ENCODE measurements at regions not wholly inside any gene's neighbourhood (a gene's known extent, or its start where the extent isn't known, plus 50 kb on each side); places are given as distances from the start of the nearest gene placed in this dataset.
A peak's percentile ranks its signal among the peaks of the same experiment; 100 is the strongest.

GRCh38 chr20:12925863-12926793, 82.6 kb upstream of the SPTLC3 start:
- Histone ChIP-seq H3K9me3 (ENCODE audit: low read length) (no peaks in the 10 kb centered on the region), H3K27me3 (ENCODE audit: low read length) (no peaks in the 10 kb centered on the region), H3K27ac (ENCODE audit: low read length) (no peak overlapping the region), H3K36me3 (ENCODE audit: low read depth, low read length) (no peaks in the 10 kb centered on the region), H3K79me2 (ENCODE audit: low read length) (no peaks in the 10 kb centered on the region), H3K4me2 (ENCODE audit: low read length) (peak overlapping the region; percentile 64; the same call in 1 of the 2 replicates), H3K4me3 (ENCODE audit: low read length) (no peak overlapping the region), H3K9me2 (replicated peaks; ENCODE audit: low read length) (no peaks in the 10 kb centered on the region), H3K9ac (ENCODE audit: low read length) (0 out of 2 replicates have a peak overlapping the region, but pooled peaks have one; percentile 15), H4K20me1 (ENCODE audit: low read length) (no peaks in the 10 kb centered on the region), H2AFZ (ENCODE audit: low read length) (no peak overlapping the region), H3K4me1 (ENCODE audit: insufficient read depth, low read length) (peaks cover 54% of the 10 kb centered on the region), H3F3A (ENCODE audit: low read length, unreplicated experiment) (peaks cover 16% of the 10 kb centered on the region)
- BruUV-seq (replicated peaks): no TSS peak
- TF ChIP-seq, protein P1, sequence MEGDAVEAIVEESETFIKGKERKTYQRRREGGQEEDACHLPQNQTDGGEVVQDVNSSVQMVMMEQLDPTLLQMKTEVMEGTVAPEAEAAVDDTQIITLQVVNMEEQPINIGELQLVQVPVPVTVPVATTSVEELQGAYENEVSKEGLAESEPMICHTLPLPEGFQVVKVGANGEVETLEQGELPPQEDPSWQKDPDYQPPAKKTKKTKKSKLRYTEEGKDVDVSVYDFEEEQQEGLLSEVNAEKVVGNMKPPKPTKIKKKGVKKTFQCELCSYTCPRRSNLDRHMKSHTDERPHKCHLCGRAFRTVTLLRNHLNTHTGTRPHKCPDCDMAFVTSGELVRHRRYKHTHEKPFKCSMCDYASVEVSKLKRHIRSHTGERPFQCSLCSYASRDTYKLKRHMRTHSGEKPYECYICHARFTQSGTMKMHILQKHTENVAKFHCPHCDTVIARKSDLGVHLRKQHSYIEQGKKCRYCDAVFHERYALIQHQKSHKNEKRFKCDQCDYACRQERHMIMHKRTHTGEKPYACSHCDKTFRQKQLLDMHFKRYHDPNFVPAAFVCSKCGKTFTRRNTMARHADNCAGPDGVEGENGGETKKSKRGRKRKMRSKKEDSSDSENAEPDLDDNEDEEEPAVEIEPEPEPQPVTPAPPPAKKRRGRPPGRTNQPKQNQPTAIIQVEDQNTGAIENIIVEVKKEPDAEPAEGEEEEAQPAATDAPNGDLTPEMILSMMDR (conservative IDR thresholded peaks at IDR 0.05; ENCODE audit: low read depth, low read length): no peak
- TF ChIP-seq EZH2 (IDR thresholded peaks at IDR 0.05; ENCODE audit: low read length, unreplicated experiment) (no peak), EZH2phosphoT487 (IDR thresholded peaks at IDR 0.05; ENCODE audit: borderline replicate concordance, low read length) (no peak)
- ATAC-seq: no peak
- intact Hi-C loops (cut with micrococcal nuclease): loop anchor here (1.0 to 5.0 kb wide), 3 partner anchors 40 to 626 kb away; no protein-coding TSS in a partner anchor
- CTCF ChIA-PET: interaction anchor here (1.2 to 3.1 kb wide), 4 partner anchors 40 to 620 kb away, joined by 6 to 25 read pairs (median 10); no protein-coding TSS in a partner anchor
- POLR2A ChIA-PET (ENCODE audit: unreplicated experiment): interaction anchor here (0.7 kb wide), 1 partner anchor 41 kb away, joined by 3 read pairs; no protein-coding TSS in a partner anchor
- no peak for DNase-seq

- CTCF ChIA-PET: interaction anchor here (0.5 to 3.1 kb wide), 2 partner anchors 39 to 619 kb away, joined by 3 to 25 read pairs; no protein-coding TSS in a partner anchor
- ATAC-seq (peak; percentile 36), DNase-seq (peak; percentile 80)
- H3K27me3 ChIP-seq (ENCODE audit: low read length): no peaks in the 10 kb centered on the region
- H2AFZ ChIP-seq (ENCODE audit: low read length): no peak overlapping the region
- peaks cover 16% of the 10 kb centered on the region for H3F3A ChIP-seq (ENCODE audit: low read length, unreplicated experiment)
- peak overlapping the region; percentile 35; the same call in 1 of the 2 replicates for H3K9ac ChIP-seq (ENCODE audit: low read length)
- no peaks in the 10 kb centered on the region for H3K9me2 ChIP-seq (replicated peaks; ENCODE audit: low read length)
- no peaks in the 10 kb centered on the region for H3K79me2 ChIP-seq (ENCODE audit: low read length)
- H4K20me1 ChIP-seq (ENCODE audit: low read length): no peaks in the 10 kb centered on the region
- H3K4me1 ChIP-seq (ENCODE audit: insufficient read depth, low read length): peaks cover 54% of the 10 kb centered on the region
- intact Hi-C loops (cut with micrococcal nuclease): loop anchor here (5.0 kb wide), 1 partner anchor 625 kb away; no protein-coding TSS in a partner anchor
- peak overlapping the region; percentile 90 for H3K27ac ChIP-seq (ENCODE audit: low read length)
- no peaks in the 10 kb centered on the region for H3K9me3 ChIP-seq (ENCODE audit: low read length)
- POLR2A ChIA-PET (ENCODE audit: unreplicated experiment): no interaction called here
- TF ChIP-seq, protein P1 (conservative IDR thresholded peaks at IDR 0.05; ENCODE audit: low read depth, low read length): no peak
- TF ChIP-seq EZH2phosphoT487 (IDR thresholded peaks at IDR 0.05; ENCODE audit: borderline replicate concordance, low read length): no peak
- TF ChIP-seq EZH2 (IDR thresholded peaks at IDR 0.05; ENCODE audit: low read length, unreplicated experiment): no peak
- H3K4me2 ChIP-seq (ENCODE audit: low read length): peak overlapping the region; percentile 12
- no peak overlapping the region for H3K4me3 ChIP-seq (ENCODE audit: low read length)
- no peaks in the 10 kb centered on the region for H3K36me3 ChIP-seq (ENCODE audit: low read depth, low read length)
- BruUV-seq (replicated peaks): no TSS peak
Measured at GRCh38 chr20:12927489-12927888, 81.3 kb upstream of the SPTLC3 start.

All from PC-3 (cell line).